Endothelial cell of umbilical vein (primary cell): ENCODE measurements at regions not wholly inside any gene's neighbourhood (a gene's known extent, or its start where the extent isn't known, plus 50 kb on each side); places are given as distances from the start of the nearest gene placed in this dataset.

Source experiments
- BruUV-seq: library from RNA; stranded (reverse); fragments of 400-500 nt; replicated peaks from 2 replicates; lab custom pipeline; 2021; lab: Mats Ljungman, UMichigan
- CTCF ChIA-PET: fragments of 300-600, 350-600 bp; sonication (Branson Sonifier 250); formaldehyde crosslinking; loops from one replicate; lab custom pipeline; 2021; ENCODE audit warnings: antibody characterized with exemption, inconsistent platforms; lab: Charles Lee
- POLR2A ChIA-PET: fragments of 300-600, 350-600 bp; sonication (Branson Sonifier 250); formaldehyde crosslinking; loops from one replicate; lab custom pipeline; 2021; ENCODE audit warnings: antibody characterized with exemption, inconsistent platforms; lab: Charles Lee
- DNase-seq: peaks from one replicate; pipeline ENCODE4 v3.0.0-alpha.2; 2011; ENCODE audit warnings: low read depth, low spot score
- FAIRE-seq: peaks from 2 replicates; lab custom pipeline; 2011; peaks lifted over from hg19 to GRCh38; lab: Jason Lieb, UNC
- H2AFZ ChIP-seq: 2 replicates; pipeline ENCODE4 v1.6.0; 2012; ENCODE audit warnings: low read depth, low read length, control low read depth, inconsistent platforms
- H3K27ac ChIP-seq: 2 replicates; pipeline ENCODE4 v1.5.1; 2011; ENCODE audit warnings: low read depth, mild to moderate bottlenecking, control low read depth, low read length, moderate library complexity; ENCODE audit not compliant: insufficient read depth
- H3K27me3 ChIP-seq, 2 experiments: 2 replicates each; pipeline versions ENCODE4 v1.6.0 to v1.6.1; 2011; ENCODE audit warnings: low read length in 2 of 2, mixed read lengths in 1 of 2; ENCODE audit not compliant: control insufficient read depth in 2 of 2, insufficient read depth in 2 of 2
- H3K36me3 ChIP-seq, 2 experiments: 2 replicates in 1 of 2; 3 replicates in 1 of 2; pipeline ENCODE4 v1.5.1; 2011; ENCODE audit warnings: low read length in 2 of 2, mild to moderate bottlenecking in 1 of 2, moderate library complexity in 1 of 2; ENCODE audit not compliant: control insufficient read depth in 2 of 2, insufficient read depth in 2 of 2; ENCODE audit errors: extremely low read depth in 1 of 2
- H3K4me1 ChIP-seq: 3 replicates; pipeline ENCODE4 v1.5.1; 2011; ENCODE audit warnings: mild to moderate bottlenecking, low read length; ENCODE audit not compliant: control insufficient read depth, insufficient read depth; ENCODE audit errors: extremely low read depth
- H3K4me2 ChIP-seq: 2 replicates; pipeline ENCODE4 v1.6.1; 2011; ENCODE audit warnings: low read length, control low read depth, mixed read lengths; ENCODE audit not compliant: insufficient read depth
- H3K4me3 ChIP-seq, 3 experiments: fragments of 200-600 bp in 1 of 3; sonication (generic), shearing (Covaris generic) in 1 of 3; replicated peaks in 1 of 3; 2 replicates each; pipeline ENCODE4 v1.5.1; 2011 to 2016; ENCODE audit warnings: control low read depth in 3 of 3, low read length in 3 of 3, mild to moderate bottlenecking in 2 of 3, inconsistent platforms in 1 of 3, low read depth in 1 of 3, moderate library complexity in 1 of 3; ENCODE audit not compliant: insufficient read depth in 1 of 3
- H3K79me2 ChIP-seq: 2 replicates; pipeline ENCODE4 v1.6.0; 2012; ENCODE audit warnings: low read length, inconsistent platforms; ENCODE audit not compliant: control insufficient read depth, insufficient read depth
- H3K9ac ChIP-seq: replicated peaks from 2 replicates; pipeline ENCODE3; 2011; ENCODE audit warnings: low read length, control low read depth; ENCODE audit not compliant: insufficient read depth; ENCODE audit errors: extremely low read depth
- H3K9me1 ChIP-seq: replicated peaks from 3 replicates; pipeline ENCODE4 v1.6.0; 2011; ENCODE audit warnings: mild to moderate bottlenecking, low read length; ENCODE audit not compliant: control insufficient read depth, insufficient read depth; ENCODE audit errors: extremely low read depth
- H3K9me3 ChIP-seq: replicated peaks from 2 replicates; pipeline ENCODE4 v1.5.1; 2012; ENCODE audit warnings: low read length, inconsistent platforms; ENCODE audit not compliant: control insufficient read depth, insufficient read depth
- H4K20me1 ChIP-seq: replicated peaks from 2 replicates; pipeline ENCODE3; 2011; ENCODE audit warnings: mild to moderate bottlenecking, low read length; ENCODE audit not compliant: control insufficient read depth, insufficient read depth; ENCODE audit errors: extremely low read depth
- CTCF ChIP-seq, 2 donors: IDR thresholded peaks; 1 replicate in 1 of 2; 2 replicates in 1 of 2; pipeline ENCODE4 v1.5.1; 2011; ENCODE audit warnings: low read length in 2 of 2, mild to moderate bottlenecking in 2 of 2, moderate library complexity in 2 of 2, control low read depth in 1 of 2, inconsistent platforms in 1 of 2, low read depth in 1 of 2; ENCODE audit not compliant: insufficient read depth in 1 of 2; ENCODE audit errors: extremely low read depth in 1 of 2
- EZH2 ChIP-seq: IDR thresholded peaks from 2 replicates; pipeline ENCODE4 v1.6.1; 2012; ENCODE audit warnings: borderline replicate concordance, low read depth, mild to moderate bottlenecking, moderate library complexity, low read length, inconsistent platforms; ENCODE audit not compliant: severe bottlenecking
- FOS ChIP-seq: IDR thresholded peaks from 2 replicates; pipeline ENCODE4 v1.6.1; 2011; ENCODE audit warnings: mild to moderate bottlenecking, low read length, moderate library complexity, borderline replicate concordance; ENCODE audit not compliant: insufficient read depth
- GATA2 ChIP-seq: IDR thresholded peaks from 2 replicates; pipeline ENCODE4 v1.7.0; 2011; ENCODE audit warnings: low read depth, mild to moderate bottlenecking, moderate library complexity, mixed read lengths, low read length; ENCODE audit not compliant: insufficient read length, insufficient read depth
- JUN ChIP-seq: IDR thresholded peaks from 2 replicates; pipeline ENCODE4 v1.6.1; 2011; ENCODE audit warnings: borderline replicate concordance, low read depth; ENCODE audit not compliant: insufficient read length, insufficient read depth
- MYC ChIP-seq: IDR thresholded peaks from one replicate; pipeline ENCODE4 v1.6.1; 2011; ENCODE audit warnings: mild to moderate bottlenecking, low read depth, low read length
- POLR2A ChIP-seq: IDR thresholded peaks from 2 replicates; pipeline ENCODE4 v1.6.1; 2012; ENCODE audit warnings: low read depth, mild to moderate bottlenecking, control low read depth, low read length
- POLR2AphosphoS5 ChIP-seq: IDR thresholded peaks from 2 replicates; pipeline ENCODE4 v1.6.1; 2012; ENCODE audit warnings: low read depth, mild to moderate bottlenecking, control low read depth, low read length, moderate library complexity; ENCODE audit not compliant: insufficient read depth
- dilution Hi-C: fragments of 300-500 bp; cut with MboI; formaldehyde crosslinking; loops from one replicate; pipeline ENCODE4 v1.15.0; 2019; ENCODE audit warnings: low sequenced_read_pairs; ENCODE audit not compliant: extremely low pct_ligation_motif_present
- intact Hi-C: fragments of 100-400 bp; cut with micrococcal nuclease; formaldehyde crosslinking; loops from one replicate; pipeline ENCODE4 v1.10.0; 2022
- TF ChIP-seq, protein P1 (sequence below): IDR thresholded peaks from 2 replicates; pipeline ENCODE4 v1.6.1; 2011; ENCODE audit not compliant: insufficient read depth, insufficient read length

GRCh38 chr2:88248280-88248828, 78.2 kb downstream of the THNSL2 start:
- Histone ChIP-seq H3K27me3 (no peaks in the 10 kb centered on the region), H2AFZ (no peak overlapping the region), H3K4me3 (no peak overlapping the region), H3K4me2 (no peak overlapping the region), H3K36me3 (no peaks in the 10 kb centered on the region), H3K27ac (no peak overlapping the region), H3K79me2 (no peaks in the 10 kb centered on the region), H3K9me3 (no peaks in the 10 kb centered on the region), H3K9me1 (no peaks in the 10 kb centered on the region), H3K9ac (no peak overlapping the region), H3K4me1 (no peaks in the 10 kb centered on the region), H4K20me1 (no peaks in the 10 kb centered on the region)
- CTCF ChIA-PET = no interaction called here
- TF ChIP-seq EZH2 (no peak), POLR2A (no peak), CTCF (IDR thresholded peaks at IDR 0.05; ENCODE audit: extremely low read depth in 1 of 2, insufficient read depth in 1 of 2, low read depth in 1 of 2, low read length in 2 of 2) (no peak), MYC (no peak), GATA2 (no peak), FOS (no peak), POLR2AphosphoS5 (no peak), JUN (no peak)
- TF ChIP-seq, protein P1, sequence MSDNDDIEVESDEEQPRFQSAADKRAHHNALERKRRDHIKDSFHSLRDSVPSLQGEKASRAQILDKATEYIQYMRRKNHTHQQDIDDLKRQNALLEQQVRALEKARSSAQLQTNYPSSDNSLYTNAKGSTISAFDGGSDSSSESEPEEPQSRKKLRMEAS = no peak
- BruUV-seq = no TSS peak
- no peak for FAIRE-seq
- dilution Hi-C loops = no loop called here
- no peak for DNase-seq
- intact Hi-C loops = no loop called here
- POLR2A ChIA-PET = no interaction called here
